ENCODE measurements at regions not wholly inside any gene's neighbourhood (a gene's known extent, or its start where the extent isn't known, plus 50 kb on each side); places are given as distances from the start of the nearest gene placed in this dataset.

- Mint-ChIP-seq H3K36me3 (ENCODE audit: insufficient read depth, unreplicated experiment) (peaks cover 15% of the 10 kb centered on the region), H3K27ac (ENCODE audit: low read depth, unreplicated experiment) (no peak overlapping the region)
- no TSS peak for BruUV-seq (replicated peaks)
These were observed 430.9 kb downstream of the PCNX1 start for GRCh38 chr14:71338153-71338552.

GRCh38 chr14:71339650-71340415 is 432.6 kb downstream of the PCNX1 start:
- CTCF ChIA-PET: no interaction called here
- no peak for TF ChIP-seq CTCF (IDR thresholded peaks at IDR 0.05; ENCODE audit: unreplicated experiment)
- POLR2A ChIA-PET: interaction anchor here (0.7 to 1.9 kb wide), 5 partner anchors 8 to 137 kb away, joined by 3 to 4 read pairs (median 3); no protein-coding TSS in a partner anchor
- Mint-ChIP-seq H3K27ac (ENCODE audit: low read depth, unreplicated experiment) (no peak overlapping the region), H3K27me3 (ENCODE audit: insufficient read depth, unreplicated experiment) (no peaks in the 10 kb centered on the region), H3K4me1 (ENCODE audit: insufficient read depth, unreplicated experiment) (peaks cover 13% of the 10 kb centered on the region), H3K9me3 (ENCODE audit: unreplicated experiment) (no peaks in the 10 kb centered on the region), H3K4me3 (ENCODE audit: unreplicated experiment) (no peak overlapping the region), H3K36me3 (ENCODE audit: insufficient read depth, unreplicated experiment) (peaks cover 15% of the 10 kb centered on the region)
- BruUV-seq (replicated peaks): no TSS peak
- intact Hi-C loops (cut with micrococcal nuclease): no loop called here
- no peak for DNase-seq (ENCODE audit: unreplicated experiment)

More at GRCh38 chr14:71338153-71338552, 430.9 kb downstream of the PCNX1 start:
- no peak for TF ChIP-seq CTCF (IDR thresholded peaks at IDR 0.05; ENCODE audit: unreplicated experiment)
- CTCF ChIA-PET: no interaction called here
- no peaks in the 10 kb centered on the region for H3K27me3 Mint-ChIP-seq (ENCODE audit: insufficient read depth, unreplicated experiment)
- peaks cover 13% of the 10 kb centered on the region for H3K4me1 Mint-ChIP-seq (ENCODE audit: insufficient read depth, unreplicated experiment)
- DNase-seq (ENCODE audit: unreplicated experiment): no peak
- no peak overlapping the region for H3K4me3 Mint-ChIP-seq (ENCODE audit: unreplicated experiment)
- POLR2A ChIA-PET: interaction anchor here (1.5 kb wide), 1 partner anchor 10 kb away, joined by 3 read pairs; no protein-coding TSS in a partner anchor
- no peaks in the 10 kb centered on the region for H3K9me3 Mint-ChIP-seq (ENCODE audit: unreplicated experiment)
- intact Hi-C loops (cut with micrococcal nuclease): no loop called here

- Mint-ChIP-seq H3K4me1 (ENCODE audit: insufficient read depth, unreplicated experiment) (peaks cover 11% of the 10 kb centered on the region), H3K36me3 (ENCODE audit: insufficient read depth, unreplicated experiment) (peaks cover 15% of the 10 kb centered on the region), H3K9me3 (ENCODE audit: unreplicated experiment) (no peaks in the 10 kb centered on the region), H3K4me3 (ENCODE audit: unreplicated experiment) (no peak overlapping the region), H3K27ac (ENCODE audit: low read depth, unreplicated experiment) (no peak overlapping the region), H3K27me3 (ENCODE audit: insufficient read depth, unreplicated experiment) (no peaks in the 10 kb centered on the region)
- intact Hi-C loops (cut with micrococcal nuclease): no loop called here
- CTCF ChIA-PET: no interaction called here
- no TSS peak for BruUV-seq (replicated peaks)
- no peak for TF ChIP-seq CTCF (IDR thresholded peaks at IDR 0.05; ENCODE audit: unreplicated experiment)
- POLR2A ChIA-PET: interaction anchor here (0.5 to 2.0 kb wide), 4 partner anchors 9 to 19 kb away, joined by 3 to 7 read pairs (median 4); no protein-coding TSS in a partner anchor
- DNase-seq (ENCODE audit: unreplicated experiment): no peak
These were observed 433.9 kb downstream of the PCNX1 start for GRCh38 chr14:71341156-71341555.

- no peaks in the 10 kb centered on the region for H3K4me1 Mint-ChIP-seq (ENCODE audit: insufficient read depth, unreplicated experiment)
- H3K9me3 Mint-ChIP-seq (ENCODE audit: unreplicated experiment): no peaks in the 10 kb centered on the region
- no peak for TF ChIP-seq CTCF (IDR thresholded peaks at IDR 0.05; ENCODE audit: unreplicated experiment)
- no peak overlapping the region for H3K4me3 Mint-ChIP-seq (ENCODE audit: unreplicated experiment)
- intact Hi-C loops (cut with micrococcal nuclease): no loop called here
- POLR2A ChIA-PET: interaction anchor here (0.6 to 3.9 kb wide), 3 partner anchors 12 to 936 kb away, joined by 3 to 12 read pairs (median 4); no protein-coding TSS in a partner anchor
- no peaks in the 10 kb centered on the region for H3K27me3 Mint-ChIP-seq (ENCODE audit: insufficient read depth, unreplicated experiment)
- CTCF ChIA-PET: no interaction called here
- DNase-seq (ENCODE audit: unreplicated experiment): no peak
- no peak overlapping the region for H3K27ac Mint-ChIP-seq (ENCODE audit: low read depth, unreplicated experiment)
- H3K36me3 Mint-ChIP-seq (ENCODE audit: insufficient read depth, unreplicated experiment): peaks cover 7% of the 10 kb centered on the region
- BruUV-seq (replicated peaks): no TSS peak
These were observed 436.5 kb downstream of the PCNX1 start for GRCh38 chr14:71343724-71344123.

All from MCF 10A (cell line).